IgD-negative memory B cell (primary cell): ENCODE measurements at regions not wholly inside any gene's neighbourhood (a gene's known extent, or its start where the extent isn't known, plus 50 kb on each side); places are given as distances from the start of the nearest gene placed in this dataset.
"Not testable (repeated sequence)": the region's sequence is repeated elsewhere in the genome, so short reads cannot be mapped to it uniquely, and the experiment has no call there.

Experiments used
- H3K27ac Mint-ChIP-seq, 3 donors: one replicate each; pipeline ENCODE4 v1.8.0; 2020 to 2022; ENCODE audit warnings: mild to moderate bottlenecking in 3 of 3, mixed read lengths in 3 of 3, moderate library complexity in 1 of 3
- H3K27me3 Mint-ChIP-seq: one replicate; pipeline ENCODE4 v1.8.0; 2021; ENCODE audit warnings: mixed read lengths
- H3K36me3 Mint-ChIP-seq: one replicate; pipeline ENCODE4 v1.8.0; 2020; ENCODE audit warnings: mild to moderate bottlenecking, mixed read lengths
- H3K4me1 Mint-ChIP-seq, 3 donors: one replicate each; pipeline ENCODE4 v1.8.0; 2020 to 2022; ENCODE audit warnings: mixed read lengths in 3 of 3, mild to moderate bottlenecking in 1 of 3
- H3K4me3 Mint-ChIP-seq, 4 donors: one replicate each; pipeline ENCODE4 v1.8.0; 2020 to 2022; ENCODE audit warnings: mild to moderate bottlenecking in 4 of 4, mixed read lengths in 4 of 4, moderate library complexity in 3 of 4
- H3K9me3 Mint-ChIP-seq, 3 donors: one replicate each; pipeline ENCODE4 v1.8.0; 2020 to 2021; ENCODE audit warnings: mixed read lengths in 3 of 3, mild to moderate bottlenecking in 1 of 3

- no peaks in the 10 kb centered on the region for H3K36me3 Mint-ChIP-seq
- no peaks in the 10 kb centered on the region for H3K4me1 Mint-ChIP-seq
- peaks cover 0 to 3% (median 2%) of the 10 kb centered on the region in 3 donors for H3K9me3 Mint-ChIP-seq
- no peak overlapping the region for H3K27ac Mint-ChIP-seq
- H3K4me3 Mint-ChIP-seq: no peak overlapping the region
- H3K27me3 Mint-ChIP-seq: peaks cover 4% of the 10 kb centered on the region
These were observed 326.4 kb downstream of the DCHS2 start for GRCh38 chr4:154164931-154165839.

- H3K4me1 Mint-ChIP-seq: no peaks in the 10 kb centered on the region
- H3K4me3 Mint-ChIP-seq: no peak overlapping the region
- no peaks in the 10 kb centered on the region for H3K36me3 Mint-ChIP-seq
- H3K27me3 Mint-ChIP-seq: peaks cover 4% of the 10 kb centered on the region
- H3K9me3 Mint-ChIP-seq: peaks cover 2 to 3% (median 3%) of the 10 kb centered on the region in 3 donors
- H3K27ac Mint-ChIP-seq: no peak overlapping the region
These were observed 330.9 kb downstream of the DCHS2 start for GRCh38 chr4:154160519-154161301.

DNA sequence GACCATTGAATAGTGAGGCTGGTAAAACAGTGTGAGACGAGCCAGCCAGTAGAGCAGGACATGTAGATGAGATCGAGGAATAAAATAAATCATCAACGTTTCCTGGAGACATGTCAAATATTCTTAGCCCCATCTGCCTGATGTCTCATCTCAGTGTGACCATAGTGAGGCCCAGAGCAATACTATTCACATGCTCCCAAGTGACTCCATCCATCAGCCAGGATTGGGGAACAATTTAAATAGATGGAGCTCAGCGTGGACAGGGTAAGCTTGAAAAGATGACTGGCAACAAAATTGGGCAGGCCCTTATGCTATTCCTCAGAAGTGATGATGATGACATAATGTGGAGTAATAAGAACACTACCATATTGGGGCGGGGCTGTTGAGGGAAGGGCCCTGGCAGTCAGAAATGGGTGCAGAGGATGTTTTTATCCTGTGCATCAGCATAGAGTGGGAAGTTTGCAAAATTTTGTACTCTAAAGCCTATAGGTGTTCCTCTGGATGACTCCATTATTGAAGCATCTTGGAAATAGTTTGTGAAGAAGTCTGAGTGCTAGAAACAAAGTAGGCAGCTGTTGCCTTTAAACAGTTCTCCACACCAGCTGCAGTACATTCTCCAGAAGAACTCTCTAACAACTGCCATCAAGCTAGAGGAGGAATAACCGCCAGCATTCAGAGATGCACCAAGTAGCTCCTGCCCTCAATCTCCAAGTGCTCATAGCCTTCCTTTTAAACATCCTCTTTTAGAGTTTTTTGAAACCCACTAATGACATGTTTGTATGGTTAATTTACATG, 333.0 kb downstream of the DCHS2 start:
- H3K27ac Mint-ChIP-seq: no peak overlapping the region
- H3K27me3 Mint-ChIP-seq: peaks cover 4% of the 10 kb centered on the region
- no peak overlapping the region for H3K4me3 Mint-ChIP-seq
- H3K9me3 Mint-ChIP-seq: peaks cover 0 to 3% (median 1%) of the 10 kb centered on the region in 3 donors
- H3K4me1 Mint-ChIP-seq: no peaks in the 10 kb centered on the region
- no peaks in the 10 kb centered on the region for H3K36me3 Mint-ChIP-seq

- Mint-ChIP-seq H3K9me3 (peaks cover 0 to 3% (median 1%) of the 10 kb centered on the region in 3 donors), H3K4me3 (no peak overlapping the region), H3K4me1 (no peaks in the 10 kb centered on the region), H3K27me3 (no peaks in the 10 kb centered on the region), H3K36me3 (no peaks in the 10 kb centered on the region), H3K27ac (no peak overlapping the region)
These were observed 339.1 kb downstream of the DCHS2 start for GRCh38 chr4:154152546-154152945.

DNA sequence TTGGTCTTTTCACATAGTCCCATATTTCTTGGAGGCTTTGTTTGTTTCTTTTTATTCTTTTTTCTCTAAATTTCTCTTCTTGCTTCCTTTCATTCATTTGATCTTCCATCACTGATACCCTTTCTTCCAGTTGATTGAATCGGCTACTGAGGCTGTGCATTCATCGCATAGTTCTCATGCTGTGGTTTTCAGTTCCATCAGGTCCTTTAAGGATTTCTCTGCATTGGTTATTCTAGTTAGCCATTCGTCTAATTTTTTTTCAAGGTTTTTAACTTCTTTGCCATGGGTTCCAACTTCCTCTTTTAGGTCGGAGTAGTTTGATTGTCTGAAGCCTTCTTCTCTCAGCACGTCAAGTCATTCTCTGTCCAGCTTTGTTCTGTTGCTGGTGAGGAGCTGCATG, 342.4 kb downstream of the DCHS2 start:
- H3K36me3 Mint-ChIP-seq, H3K9me3 Mint-ChIP-seq: not testable (repeated sequence)

DNA sequence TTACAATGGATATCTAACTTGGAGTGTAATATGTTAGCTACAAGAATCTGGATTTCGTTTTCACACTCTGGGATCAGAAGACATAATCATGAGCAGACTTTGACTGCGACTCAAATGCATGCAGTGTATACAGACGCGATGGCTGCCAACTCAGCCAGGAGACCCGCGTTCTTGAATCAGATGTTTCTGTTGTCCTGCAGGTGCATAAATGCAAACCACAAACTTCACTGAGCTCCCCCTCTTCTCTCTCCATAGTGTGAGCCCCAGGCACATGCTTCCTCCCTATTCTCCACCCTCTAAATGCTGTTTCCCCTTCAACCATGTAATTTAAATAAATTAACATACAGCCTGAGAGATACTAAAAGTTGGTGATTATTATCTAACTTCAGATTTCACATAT, 347.9 kb downstream of the DCHS2 start:
- no peaks in the 10 kb centered on the region for H3K27me3 Mint-ChIP-seq
- H3K27ac Mint-ChIP-seq: no peak overlapping the region
- H3K36me3 Mint-ChIP-seq: no peaks in the 10 kb centered on the region
- no peaks in the 10 kb centered on the region for H3K4me1 Mint-ChIP-seq
- peaks cover 0 to 4% (median 0%) of the 10 kb centered on the region in 3 donors for H3K9me3 Mint-ChIP-seq
- H3K4me3 Mint-ChIP-seq: no peak overlapping the region

More for the DNA sequence above, 342.4 kb downstream of the DCHS2 start:
- not testable (repeated sequence) for H3K27me3 Mint-ChIP-seq, H3K4me3 Mint-ChIP-seq, H3K4me1 Mint-ChIP-seq, H3K27ac Mint-ChIP-seq

DNA sequence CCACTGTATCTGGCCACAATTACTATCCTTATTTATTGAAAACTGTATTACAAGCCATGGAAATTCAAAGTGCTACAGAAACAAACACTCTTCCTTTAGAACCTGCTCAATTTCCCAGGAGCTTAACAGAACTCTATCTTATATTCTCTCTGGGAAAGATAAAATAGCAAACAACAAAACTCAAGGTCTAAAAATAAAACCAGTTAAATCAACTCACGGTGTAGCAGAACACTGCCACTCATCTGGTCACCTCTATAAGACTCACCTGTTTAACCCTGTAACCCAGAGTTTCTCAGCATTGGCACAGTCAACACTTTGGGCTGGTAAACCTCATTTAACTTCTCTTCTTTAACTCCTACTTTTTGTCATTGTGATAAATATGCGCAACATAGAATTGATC, 348.9 kb downstream of the DCHS2 start:
- H3K9me3 Mint-ChIP-seq: peaks cover 0 to 4% (median 0%) of the 10 kb centered on the region in 3 donors
- no peak overlapping the region for H3K27ac Mint-ChIP-seq
- H3K36me3 Mint-ChIP-seq: no peaks in the 10 kb centered on the region
- no peaks in the 10 kb centered on the region for H3K4me1 Mint-ChIP-seq
- H3K4me3 Mint-ChIP-seq: no peak overlapping the region
- no peaks in the 10 kb centered on the region for H3K27me3 Mint-ChIP-seq

DNA sequence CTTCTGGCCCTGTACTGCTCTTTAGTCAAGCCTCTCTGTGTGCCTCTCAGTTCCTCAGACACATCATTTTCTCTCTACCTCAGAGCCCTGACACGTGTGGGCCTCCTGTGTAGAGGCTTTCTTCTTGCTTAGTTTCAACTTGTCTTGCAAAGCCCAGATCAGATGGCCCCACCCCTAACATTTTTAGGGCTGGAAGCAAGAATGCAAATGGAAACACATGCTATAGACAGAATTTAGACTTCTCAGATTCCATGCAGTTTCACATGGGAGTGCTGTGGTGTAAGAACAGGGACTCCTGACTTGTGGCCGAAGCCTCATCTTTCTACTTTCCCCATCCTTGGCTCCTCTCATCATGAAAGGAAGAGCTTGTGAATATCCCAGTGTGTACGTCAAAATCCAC, 350.7 kb downstream of the DCHS2 start:
- H3K4me3 Mint-ChIP-seq: no peak overlapping the region
- no peaks in the 10 kb centered on the region for H3K27me3 Mint-ChIP-seq

GRCh38 chr4:154137320-154137905, 348.5 kb upstream of the SFRP2 start:
- Mint-ChIP-seq H3K4me1 (no peaks in the 10 kb centered on the region), H3K4me3 (no peak overlapping the region), H3K9me3 (no peaks in the 10 kb centered on the region), H3K27me3 (no peaks in the 10 kb centered on the region), H3K27ac (no peak overlapping the region), H3K36me3 (no peaks in the 10 kb centered on the region)

More for the DNA sequence above, 350.7 kb downstream of the DCHS2 start:
- Mint-ChIP-seq H3K4me1 (no peaks in the 10 kb centered on the region), H3K27ac (no peak overlapping the region), H3K36me3 (no peaks in the 10 kb centered on the region), H3K9me3 (peaks cover 0 to 4% (median 0%) of the 10 kb centered on the region in 3 donors)

GRCh38 chr4:154135576-154135975, 346.7 kb upstream of the SFRP2 start:
- no peak overlapping the region for H3K4me3 Mint-ChIP-seq

GRCh38 chr4:154132406-154132805, 343.5 kb upstream of the SFRP2 start:
- Mint-ChIP-seq H3K36me3 (no peaks in the 10 kb centered on the region), H3K27ac (no peak overlapping the region), H3K4me1 (no peaks in the 10 kb centered on the region), H3K4me3 (no peak overlapping the region), H3K9me3 (no peaks in the 10 kb centered on the region), H3K27me3 (peaks cover 3% of the 10 kb centered on the region)

More at GRCh38 chr4:154135576-154135975, 346.7 kb upstream of the SFRP2 start:
- H3K36me3 Mint-ChIP-seq: no peaks in the 10 kb centered on the region
- H3K9me3 Mint-ChIP-seq: no peaks in the 10 kb centered on the region
- H3K27ac Mint-ChIP-seq: no peak overlapping the region
- H3K4me1 Mint-ChIP-seq: no peaks in the 10 kb centered on the region
- no peaks in the 10 kb centered on the region for H3K27me3 Mint-ChIP-seq

DNA sequence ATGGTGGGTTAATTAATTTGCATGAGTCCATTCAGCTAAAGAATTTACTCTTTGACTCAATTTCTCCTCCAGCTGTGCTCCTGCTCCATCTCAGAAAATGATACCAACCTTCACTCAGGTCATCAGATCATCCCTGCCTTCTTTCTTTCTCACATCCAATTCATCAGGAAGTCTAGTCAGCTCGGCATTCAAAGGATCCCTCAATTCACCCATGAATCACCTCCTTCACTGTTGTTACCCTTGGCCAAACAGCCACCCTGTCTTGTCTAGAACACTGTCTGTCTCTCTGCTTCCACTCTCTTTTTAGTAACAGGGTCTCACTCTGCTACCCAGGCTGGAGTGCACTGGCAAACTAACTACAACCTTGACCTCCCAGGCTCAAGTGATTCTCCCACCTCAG, 337.4 kb upstream of the SFRP2 start:
- Mint-ChIP-seq H3K4me3 (no peak overlapping the region), H3K9me3 (peaks cover 0 to 4% (median 0%) of the 10 kb centered on the region in 3 donors), H3K4me1 (no peaks in the 10 kb centered on the region), H3K27ac (no peak overlapping the region), H3K36me3 (no peaks in the 10 kb centered on the region), H3K27me3 (peaks cover 6% of the 10 kb centered on the region)

GRCh38 chr4:154125340-154125739, 336.5 kb upstream of the SFRP2 start:
- peaks cover 6% of the 10 kb centered on the region for H3K27me3 Mint-ChIP-seq
- H3K4me3 Mint-ChIP-seq: no peak overlapping the region
- no peaks in the 10 kb centered on the region for H3K36me3 Mint-ChIP-seq
- no peak overlapping the region for H3K27ac Mint-ChIP-seq
- no peaks in the 10 kb centered on the region for H3K4me1 Mint-ChIP-seq
- H3K9me3 Mint-ChIP-seq: peaks cover 0 to 4% (median 0%) of the 10 kb centered on the region in 3 donors

GRCh38 chr4:154124539-154125255, 335.8 kb upstream of the SFRP2 start:
- Mint-ChIP-seq H3K27me3 (peaks cover 6% of the 10 kb centered on the region), H3K9me3 (peaks cover 0 to 4% (median 0%) of the 10 kb centered on the region in 3 donors), H3K27ac (no peak overlapping the region), H3K4me3 (no peak overlapping the region), H3K4me1 (no peaks in the 10 kb centered on the region), H3K36me3 (no peaks in the 10 kb centered on the region)
